ENCODE measurements at regions not wholly inside any gene's neighbourhood (a gene's known extent, or its start where the extent isn't known, plus 50 kb on each side); places are given as distances from the start of the nearest gene placed in this dataset.

DNA sequence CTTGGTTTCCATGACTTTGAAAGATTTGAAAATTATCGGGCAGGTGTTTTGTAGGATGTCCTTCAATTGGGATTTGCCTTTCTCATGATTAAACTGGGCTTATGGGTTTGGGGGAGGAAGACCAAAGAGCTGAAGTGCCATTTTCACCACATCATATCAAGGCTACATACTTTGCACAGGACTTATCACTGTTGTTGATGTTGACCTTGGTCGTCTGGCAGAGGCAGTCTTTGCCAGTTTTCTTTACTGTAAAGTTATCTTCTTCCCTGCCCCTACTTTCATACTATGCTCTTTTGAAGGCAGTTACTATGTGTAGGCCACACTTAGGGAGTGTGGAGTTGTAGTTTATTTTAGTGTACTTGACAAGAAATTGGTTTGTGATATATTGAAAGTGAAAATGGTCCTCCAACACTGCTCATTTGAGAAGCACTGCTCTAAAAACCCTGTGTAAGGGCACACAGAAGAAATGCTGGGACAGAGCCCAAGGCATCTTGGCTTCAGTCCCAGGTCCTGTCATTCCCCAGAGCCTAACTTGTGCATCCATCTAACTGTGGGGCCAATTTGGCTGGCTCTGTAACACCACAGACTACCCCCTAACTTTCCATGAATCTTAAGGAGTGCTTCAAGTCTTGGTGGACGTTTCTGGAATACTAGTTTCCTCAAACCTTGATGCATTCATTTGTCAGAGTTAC is 384.9 kb downstream of the KCNRG start:
- H3K4me3 ChIP-seq (ENCODE audit: low read depth in 1 of 2, low read length in 2 of 2), result no peak overlapping the region
- no peaks in the 10 kb centered on the region for H3K9me3 ChIP-seq (ENCODE audit: control insufficient read depth in 1 of 2, low read length in 2 of 2)
- H3K27me3 ChIP-seq (ENCODE audit: low read depth, low read length), result no peaks in the 10 kb centered on the region
- peak overlapping the region; percentile 0 for H3K27ac ChIP-seq (ENCODE audit: low read length)
- H3K36me3 ChIP-seq (ENCODE audit: control insufficient read depth in 1 of 2, insufficient read depth in 2 of 2, low read length in 2 of 2), result no peaks in the 10 kb centered on the region
- H3K4me1 ChIP-seq (ENCODE audit: control insufficient read depth in 1 of 2, insufficient read depth in 2 of 2, low read length in 2 of 2), result no peaks in the 10 kb centered on the region

DNA sequence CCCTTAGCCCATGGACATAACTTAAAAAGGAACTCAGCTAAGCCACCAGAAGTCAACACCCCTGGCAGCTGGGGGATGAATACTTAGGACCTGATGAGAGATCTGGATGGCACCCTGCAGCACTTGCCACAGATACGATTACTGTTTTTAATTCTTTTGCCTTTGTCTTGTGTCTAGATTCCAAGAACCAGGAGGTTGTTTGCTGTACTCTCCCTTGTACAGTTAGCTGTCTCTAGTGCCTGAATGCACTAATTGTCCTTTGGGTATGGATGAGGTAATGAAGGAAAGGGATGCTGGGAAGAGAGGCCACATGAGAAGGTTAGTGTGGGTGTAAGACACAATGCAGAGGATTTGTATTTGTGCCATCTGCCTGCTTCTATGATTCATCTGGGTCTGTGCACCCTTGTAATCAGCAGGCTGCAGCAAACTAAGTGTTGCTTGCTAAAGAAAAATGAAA is 385.8 kb downstream of the KCNRG start:
- Histone ChIP-seq H3K36me3 (ENCODE audit: control insufficient read depth in 1 of 2, insufficient read depth in 2 of 2, low read length in 2 of 2) (no peaks in the 10 kb centered on the region), H3K9me3 (ENCODE audit: control insufficient read depth in 1 of 2, low read length in 2 of 2) (no peaks in the 10 kb centered on the region), H3K4me1 (ENCODE audit: control insufficient read depth in 1 of 2, insufficient read depth in 2 of 2, low read length in 2 of 2) (no peaks in the 10 kb centered on the region), H3K27me3 (ENCODE audit: low read depth, low read length) (no peaks in the 10 kb centered on the region), H3K27ac (ENCODE audit: low read length) (peak overlapping the region; percentile 0), H3K4me3 (ENCODE audit: low read depth in 1 of 2, low read length in 2 of 2) (no peak overlapping the region)

DNA sequence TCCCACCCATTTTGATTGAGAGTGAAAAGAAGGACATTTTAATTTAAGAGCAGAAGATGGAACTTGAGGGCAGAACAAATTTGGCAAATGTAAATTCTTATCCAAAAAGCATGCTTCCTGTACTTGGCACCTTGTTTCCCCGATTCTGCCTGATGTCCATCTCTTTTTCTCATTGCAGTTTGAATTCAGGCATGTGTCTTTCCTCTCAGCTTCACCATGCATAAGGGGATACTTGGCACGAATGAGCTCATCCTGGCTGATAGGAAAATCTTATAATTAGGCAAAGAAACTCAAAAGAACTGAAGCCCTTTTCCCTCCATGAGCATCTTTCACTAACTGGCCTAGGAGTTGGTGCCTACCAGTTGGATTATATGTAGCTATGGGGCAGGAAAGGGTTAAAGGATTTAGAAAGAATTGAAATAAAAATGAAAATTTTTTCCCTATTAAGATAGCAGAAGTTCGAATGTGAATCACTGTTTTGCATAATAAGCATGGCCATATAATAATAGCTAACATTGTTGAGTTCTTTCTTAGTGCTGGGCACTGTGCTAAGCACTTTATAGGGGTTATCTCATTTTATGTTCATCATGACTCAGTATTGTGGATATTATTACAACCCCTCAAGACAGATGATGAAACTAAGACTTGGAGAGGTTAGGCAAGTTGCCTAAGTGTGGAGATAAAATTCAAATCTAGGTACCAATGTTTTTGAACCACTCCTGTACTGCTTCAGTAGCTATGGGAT is 386.6 kb downstream of the KCNRG start:
- H3K27ac ChIP-seq (ENCODE audit: low read length), result no peak overlapping the region
- H3K36me3 ChIP-seq (ENCODE audit: control insufficient read depth in 1 of 2, insufficient read depth in 2 of 2, low read length in 2 of 2), result no peaks in the 10 kb centered on the region
- H3K4me3 ChIP-seq (ENCODE audit: low read depth in 1 of 2, low read length in 2 of 2), result no peak overlapping the region
- H3K27me3 ChIP-seq (ENCODE audit: low read depth, low read length), result no peaks in the 10 kb centered on the region
- no peaks in the 10 kb centered on the region for H3K4me1 ChIP-seq (ENCODE audit: control insufficient read depth in 1 of 2, insufficient read depth in 2 of 2, low read length in 2 of 2)
- no peaks in the 10 kb centered on the region for H3K9me3 ChIP-seq (ENCODE audit: control insufficient read depth in 1 of 2, low read length in 2 of 2)

DNA sequence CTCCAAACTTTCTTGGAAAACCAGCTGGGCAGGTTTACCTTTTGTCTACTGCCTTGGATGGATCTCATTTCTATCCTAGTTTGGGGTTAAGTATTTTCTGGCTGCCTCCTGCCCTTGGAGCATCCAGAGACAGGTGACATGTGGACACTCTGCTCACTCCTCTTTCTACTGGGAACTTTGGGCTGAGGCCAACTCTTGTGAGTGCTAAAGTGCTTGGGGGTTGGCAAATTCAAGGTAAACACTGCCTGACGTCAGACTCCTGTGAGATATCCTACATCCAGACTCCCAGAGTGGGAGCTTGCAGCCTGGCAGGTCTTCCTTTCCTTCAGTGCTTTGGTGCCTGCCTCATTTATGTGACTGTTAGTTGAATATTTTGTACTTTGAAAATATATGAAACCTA is 388.1 kb downstream of the KCNRG start:
- H3K27ac ChIP-seq (ENCODE audit: low read length), result no peak overlapping the region
- no peaks in the 10 kb centered on the region for H3K4me1 ChIP-seq (ENCODE audit: control insufficient read depth in 1 of 2, insufficient read depth in 2 of 2, low read length in 2 of 2)
- no peaks in the 10 kb centered on the region for H3K27me3 ChIP-seq (ENCODE audit: low read depth, low read length)
- H3K4me3 ChIP-seq (ENCODE audit: low read depth in 1 of 2, low read length in 2 of 2), result no peak overlapping the region
- no peaks in the 10 kb centered on the region for H3K36me3 ChIP-seq (ENCODE audit: control insufficient read depth in 1 of 2, insufficient read depth in 2 of 2, low read length in 2 of 2)
- no peaks in the 10 kb centered on the region for H3K9me3 ChIP-seq (ENCODE audit: control insufficient read depth in 1 of 2, low read length in 2 of 2)

DNA sequence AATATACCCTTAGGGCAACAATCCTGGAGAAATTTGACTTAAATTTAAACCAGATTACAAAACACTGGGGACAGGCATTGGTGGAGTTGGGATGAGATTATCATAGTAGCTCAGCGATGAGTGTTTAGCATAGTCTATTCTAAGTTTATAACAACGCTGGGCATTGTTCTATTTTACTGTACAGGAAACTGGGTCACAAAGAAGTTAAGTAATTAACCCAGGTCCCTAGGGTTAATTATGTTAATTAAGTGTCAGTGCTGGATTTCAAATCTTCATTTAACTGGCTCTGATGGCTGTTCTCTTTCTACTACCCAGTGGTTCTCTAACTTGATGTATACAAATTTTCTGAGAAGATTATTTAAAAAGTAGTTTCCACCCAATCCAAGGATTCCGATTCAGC is 388.9 kb downstream of the KCNRG start:
- no peak overlapping the region for H3K4me3 ChIP-seq (ENCODE audit: low read depth in 1 of 2, low read length in 2 of 2)
- H3K36me3 ChIP-seq (ENCODE audit: control insufficient read depth in 1 of 2, insufficient read depth in 2 of 2, low read length in 2 of 2), result no peaks in the 10 kb centered on the region
- no peaks in the 10 kb centered on the region for H3K27me3 ChIP-seq (ENCODE audit: low read depth, low read length)
- no peaks in the 10 kb centered on the region for H3K9me3 ChIP-seq (ENCODE audit: control insufficient read depth in 1 of 2, low read length in 2 of 2)
- no peaks in the 10 kb centered on the region for H3K4me1 ChIP-seq (ENCODE audit: control insufficient read depth in 1 of 2, insufficient read depth in 2 of 2, low read length in 2 of 2)
- no peak overlapping the region for H3K27ac ChIP-seq (ENCODE audit: low read length)

DNA sequence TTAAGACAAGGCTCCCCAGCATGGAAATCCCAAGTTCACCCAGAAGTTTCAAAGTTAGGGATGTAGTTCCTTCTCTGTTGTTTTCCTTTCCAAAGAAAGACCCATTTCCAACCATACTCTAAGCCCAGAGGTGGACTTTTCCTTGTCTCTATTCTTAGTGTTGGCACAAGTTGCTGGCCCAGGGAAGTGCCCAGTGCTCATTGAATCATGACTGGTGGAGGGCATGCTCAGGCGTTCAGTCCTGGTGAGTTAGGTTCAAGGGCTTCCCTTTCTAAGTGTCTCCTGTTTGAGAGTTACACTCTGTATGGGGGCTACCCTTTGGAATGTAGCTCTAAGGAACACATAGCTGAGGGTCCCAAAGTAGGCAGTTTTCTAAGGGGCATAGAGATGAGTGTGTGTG is 389.5 kb downstream of the KCNRG start:
- no peaks in the 10 kb centered on the region for H3K9me3 ChIP-seq (ENCODE audit: control insufficient read depth in 1 of 2, low read length in 2 of 2)
- H3K36me3 ChIP-seq (ENCODE audit: control insufficient read depth in 1 of 2, insufficient read depth in 2 of 2, low read length in 2 of 2), result no peaks in the 10 kb centered on the region
- H3K4me1 ChIP-seq (ENCODE audit: control insufficient read depth in 1 of 2, insufficient read depth in 2 of 2, low read length in 2 of 2), result no peaks in the 10 kb centered on the region
- no peak overlapping the region for H3K4me3 ChIP-seq (ENCODE audit: low read depth in 1 of 2, low read length in 2 of 2)
- H3K27ac ChIP-seq (ENCODE audit: low read length), result no peak overlapping the region
- no peaks in the 10 kb centered on the region for H3K27me3 ChIP-seq (ENCODE audit: low read depth, low read length)

DNA sequence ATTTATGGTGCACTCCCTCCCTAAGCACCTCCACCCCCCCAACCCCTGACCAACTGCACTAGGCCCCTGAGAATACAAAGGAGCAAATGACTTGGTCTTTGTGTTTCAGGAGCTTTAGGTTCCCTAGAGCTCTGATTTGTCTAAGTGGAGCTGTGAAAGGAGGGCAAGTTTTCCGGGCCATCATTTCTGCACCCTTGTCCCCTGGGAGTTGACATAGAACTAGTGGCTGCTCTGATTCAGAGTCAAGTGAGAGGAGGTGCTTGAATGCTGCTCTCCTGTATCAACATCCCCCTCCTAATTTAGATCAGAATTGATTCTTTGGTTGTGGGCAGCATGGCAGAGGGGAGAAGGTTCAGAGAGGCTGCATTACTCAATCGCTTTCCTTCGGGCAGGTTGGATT is 391.6 kb downstream of the KCNRG start:
- Histone ChIP-seq H3K4me3 (ENCODE audit: low read depth in 1 of 2, low read length in 2 of 2) (no peak overlapping the region), H3K4me1 (ENCODE audit: control insufficient read depth in 1 of 2, insufficient read depth in 2 of 2, low read length in 2 of 2) (peaks cover 0 to 5% of the 10 kb centered on the region in 2 donors), H3K36me3 (ENCODE audit: control insufficient read depth in 1 of 2, insufficient read depth in 2 of 2, low read length in 2 of 2) (no peaks in the 10 kb centered on the region), H3K9me3 (ENCODE audit: control insufficient read depth in 1 of 2, low read length in 2 of 2) (no peaks in the 10 kb centered on the region), H3K27me3 (ENCODE audit: low read depth, low read length) (no peaks in the 10 kb centered on the region), H3K27ac (ENCODE audit: low read length) (no peak overlapping the region)

DNA sequence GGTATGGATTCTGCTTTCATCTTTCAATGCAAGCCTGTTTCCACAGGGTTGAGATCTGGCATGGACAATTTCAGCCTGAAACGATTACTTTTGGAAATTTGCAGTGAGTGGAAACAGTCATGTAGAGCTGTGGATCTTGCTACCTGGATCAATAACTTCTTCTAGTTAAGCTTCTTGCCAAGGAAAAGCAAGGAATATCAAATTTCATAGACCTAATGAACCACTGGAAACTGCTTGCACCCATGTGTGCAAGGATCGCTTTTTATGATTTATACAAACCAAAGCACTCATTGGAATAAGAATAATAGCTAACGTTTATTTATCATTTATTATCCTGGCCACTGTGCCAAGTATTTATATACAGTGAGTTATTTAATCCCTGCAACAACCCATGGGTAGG is 392.8 kb downstream of the KCNRG start:
- Histone ChIP-seq H3K4me3 (ENCODE audit: low read depth in 1 of 2, low read length in 2 of 2) (no peak overlapping the region), H3K9me3 (ENCODE audit: control insufficient read depth in 1 of 2, low read length in 2 of 2) (no peaks in the 10 kb centered on the region), H3K4me1 (ENCODE audit: control insufficient read depth in 1 of 2, insufficient read depth in 2 of 2, low read length in 2 of 2) (peaks cover 0 to 5% of the 10 kb centered on the region in 2 donors), H3K27me3 (ENCODE audit: low read depth, low read length) (no peaks in the 10 kb centered on the region), H3K36me3 (ENCODE audit: control insufficient read depth in 1 of 2, insufficient read depth in 2 of 2, low read length in 2 of 2) (no peaks in the 10 kb centered on the region), H3K27ac (ENCODE audit: low read length) (no peak overlapping the region)

DNA sequence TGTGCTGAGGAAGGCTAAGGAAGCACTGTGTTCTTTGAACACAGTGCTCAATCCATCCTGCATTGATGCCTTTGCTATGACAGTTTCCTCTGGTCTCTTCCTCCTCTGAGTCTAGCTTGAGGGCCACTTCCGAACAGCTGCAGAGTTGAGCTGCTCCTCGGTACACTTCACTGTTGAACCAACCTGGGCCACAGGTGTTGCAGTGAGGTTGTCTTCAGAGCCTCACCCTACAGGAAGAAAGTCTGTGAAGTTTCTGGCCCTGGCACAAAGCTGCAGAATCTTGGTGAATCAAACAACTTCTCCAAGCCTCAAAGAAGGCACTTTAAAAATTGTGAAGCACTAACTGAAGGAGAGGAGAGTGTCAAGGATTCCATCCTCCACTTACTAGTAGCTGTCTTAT is 394.0 kb downstream of the KCNRG start:
- H3K4me1 ChIP-seq (ENCODE audit: control insufficient read depth in 1 of 2, insufficient read depth in 2 of 2, low read length in 2 of 2), result peaks cover 0 to 5% of the 10 kb centered on the region in 2 donors
- no peak overlapping the region for H3K27ac ChIP-seq (ENCODE audit: low read length)
- H3K27me3 ChIP-seq (ENCODE audit: low read depth, low read length), result no peaks in the 10 kb centered on the region
- H3K36me3 ChIP-seq (ENCODE audit: control insufficient read depth in 1 of 2, insufficient read depth in 2 of 2, low read length in 2 of 2), result no peaks in the 10 kb centered on the region
- H3K4me3 ChIP-seq (ENCODE audit: low read depth in 1 of 2, low read length in 2 of 2), result no peak overlapping the region
- H3K9me3 ChIP-seq (ENCODE audit: control insufficient read depth in 1 of 2, low read length in 2 of 2), result no peaks in the 10 kb centered on the region

DNA sequence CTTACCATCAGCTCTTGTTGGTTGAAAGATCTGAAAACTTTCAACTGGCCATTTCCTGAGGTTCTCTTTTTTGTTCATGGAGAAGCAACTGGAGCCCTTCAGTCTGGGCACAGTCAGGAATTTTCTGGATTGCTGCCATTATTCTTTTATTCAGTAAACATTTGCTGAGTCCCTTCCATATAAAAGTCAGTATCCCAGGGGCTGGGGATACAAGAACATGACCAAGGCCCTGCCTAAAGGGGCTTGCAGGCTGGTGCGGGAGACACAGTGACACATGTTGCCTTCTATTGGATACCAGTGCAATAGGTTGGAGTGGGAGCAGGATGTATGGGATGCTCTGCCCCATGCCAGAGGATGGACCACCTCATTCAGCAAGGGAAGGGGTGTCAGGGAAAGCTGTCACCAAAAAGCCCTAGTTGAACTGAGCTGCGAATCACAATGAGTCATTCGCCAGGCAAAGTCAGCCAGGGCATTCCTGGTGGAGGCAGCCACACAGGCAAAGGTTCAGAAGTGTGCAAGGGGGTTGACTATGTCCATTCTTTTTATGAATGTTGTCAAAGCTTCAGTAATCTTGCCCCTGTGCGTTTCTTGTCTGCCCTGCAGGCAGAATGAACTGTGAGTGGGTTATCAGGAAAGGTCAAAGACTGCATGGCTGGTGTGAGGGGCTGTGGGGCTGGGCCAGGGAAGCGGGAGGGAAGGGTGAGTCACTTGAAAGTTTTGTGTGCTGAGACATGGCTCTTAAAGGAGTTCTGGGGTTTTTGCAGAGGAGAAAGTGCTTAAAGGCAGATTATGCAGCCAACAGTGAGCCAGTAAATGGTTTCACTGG is 395.9 kb downstream of the KCNRG start:
- H3K27ac ChIP-seq (ENCODE audit: low read length), result no peak overlapping the region
- peaks cover 0 to 5% of the 10 kb centered on the region in 2 donors for H3K4me1 ChIP-seq (ENCODE audit: control insufficient read depth in 1 of 2, insufficient read depth in 2 of 2, low read length in 2 of 2)
- H3K4me3 ChIP-seq (ENCODE audit: low read depth in 1 of 2, low read length in 2 of 2), result no peak overlapping the region
- H3K9me3 ChIP-seq (ENCODE audit: control insufficient read depth in 1 of 2, low read length in 2 of 2), result no peaks in the 10 kb centered on the region
- H3K27me3 ChIP-seq (ENCODE audit: low read depth, low read length), result no peaks in the 10 kb centered on the region
- no peaks in the 10 kb centered on the region for H3K36me3 ChIP-seq (ENCODE audit: control insufficient read depth in 1 of 2, insufficient read depth in 2 of 2, low read length in 2 of 2)

DNA sequence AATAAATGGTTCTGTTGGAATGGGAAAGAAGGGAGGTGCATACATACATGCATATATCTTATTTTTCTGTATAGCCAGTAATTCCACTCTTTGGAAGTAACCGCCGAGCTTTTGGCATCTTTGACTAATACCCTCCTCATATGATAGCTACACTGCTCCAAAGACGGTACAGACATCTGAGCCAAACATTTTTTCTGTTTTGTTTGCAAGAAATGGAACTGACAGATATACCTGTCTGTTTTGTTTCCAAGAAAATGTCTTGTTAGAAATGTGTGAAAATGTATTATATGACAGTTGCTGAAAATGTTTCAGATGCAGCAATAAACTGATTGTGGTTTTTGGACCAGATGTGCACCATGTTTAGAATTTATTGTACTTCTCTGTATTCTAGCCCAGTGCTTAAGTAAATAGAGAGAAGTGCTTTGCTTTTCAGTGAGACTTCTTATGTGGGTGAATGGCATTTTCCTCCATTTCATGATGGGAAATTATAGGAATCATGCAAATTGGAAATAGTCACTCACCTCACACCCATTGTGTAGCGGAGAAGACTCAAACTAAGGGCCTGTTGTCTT is 396.9 kb downstream of the KCNRG start:
- Histone ChIP-seq H3K9me3 (ENCODE audit: control insufficient read depth in 1 of 2, low read length in 2 of 2) (no peaks in the 10 kb centered on the region), H3K4me1 (ENCODE audit: control insufficient read depth in 1 of 2, insufficient read depth in 2 of 2, low read length in 2 of 2) (peaks cover 0 to 5% of the 10 kb centered on the region in 2 donors), H3K27ac (ENCODE audit: low read length) (no peak overlapping the region), H3K36me3 (ENCODE audit: control insufficient read depth in 1 of 2, insufficient read depth in 2 of 2, low read length in 2 of 2) (no peaks in the 10 kb centered on the region), H3K27me3 (ENCODE audit: low read depth, low read length) (no peaks in the 10 kb centered on the region), H3K4me3 (ENCODE audit: low read depth in 1 of 2, low read length in 2 of 2) (no peak overlapping the region)

All from muscle layer of duodenum (tissue), 2 donors.